ENCODE measurements at regions not wholly inside any gene's neighbourhood (a gene's known extent, or its start where the extent isn't known, plus 50 kb on each side); places are given as distances from the start of the nearest gene placed in this dataset.

GRCh38 chr2:147086715-147087114, 758.1 kb upstream of the ACVR2A start:
- no peak for DNase-seq
- Histone ChIP-seq H3K27me3 (ENCODE audit: control insufficient read depth, insufficient read depth) (no peaks in the 10 kb centered on the region), H3K9me3 (ENCODE audit: control insufficient read depth, low read length) (no peaks in the 10 kb centered on the region), H3K27ac (ENCODE audit: low read length) (no peak overlapping the region), H3K4me3 (ENCODE audit: low read length) (no peak overlapping the region), H3K4me1 (ENCODE audit: control insufficient read depth, insufficient read depth, low read length) (no peaks in the 10 kb centered on the region)
- intact Hi-C loops (cut with DNase I), result loop anchor here in 1 of 4 donors (10.0 kb wide), 1 partner anchor 828 kb away; no protein-coding TSS in a partner anchor
- 90% methylated on average over 2 of the region's 2 CpGs for WGBS
- no peak for ATAC-seq

- no peak overlapping the region for H3K4me3 ChIP-seq (ENCODE audit: low read length)
- no peak for DNase-seq
- no peaks in the 10 kb centered on the region for H3K4me1 ChIP-seq (ENCODE audit: control insufficient read depth, insufficient read depth, low read length)
- no peaks in the 10 kb centered on the region for H3K27me3 ChIP-seq (ENCODE audit: control insufficient read depth, insufficient read depth)
- peak in 1 of 2 donors; percentile 79 for ATAC-seq
- H3K27ac ChIP-seq (ENCODE audit: low read length), result no peak overlapping the region
- no peaks in the 10 kb centered on the region for H3K9me3 ChIP-seq (ENCODE audit: control insufficient read depth, low read length)
- intact Hi-C loops (cut with DNase I), result loop anchor here in 3 of 4 donors (5.0 to 10.0 kb wide), 3 partner anchors 824 to 831 kb away; no protein-coding TSS in a partner anchor
- 59% methylated on average over 4 of the region's 4 CpGs for WGBS
Observed at GRCh38 chr2:147083664-147084063, 761.2 kb upstream of the ACVR2A start.

DNA sequence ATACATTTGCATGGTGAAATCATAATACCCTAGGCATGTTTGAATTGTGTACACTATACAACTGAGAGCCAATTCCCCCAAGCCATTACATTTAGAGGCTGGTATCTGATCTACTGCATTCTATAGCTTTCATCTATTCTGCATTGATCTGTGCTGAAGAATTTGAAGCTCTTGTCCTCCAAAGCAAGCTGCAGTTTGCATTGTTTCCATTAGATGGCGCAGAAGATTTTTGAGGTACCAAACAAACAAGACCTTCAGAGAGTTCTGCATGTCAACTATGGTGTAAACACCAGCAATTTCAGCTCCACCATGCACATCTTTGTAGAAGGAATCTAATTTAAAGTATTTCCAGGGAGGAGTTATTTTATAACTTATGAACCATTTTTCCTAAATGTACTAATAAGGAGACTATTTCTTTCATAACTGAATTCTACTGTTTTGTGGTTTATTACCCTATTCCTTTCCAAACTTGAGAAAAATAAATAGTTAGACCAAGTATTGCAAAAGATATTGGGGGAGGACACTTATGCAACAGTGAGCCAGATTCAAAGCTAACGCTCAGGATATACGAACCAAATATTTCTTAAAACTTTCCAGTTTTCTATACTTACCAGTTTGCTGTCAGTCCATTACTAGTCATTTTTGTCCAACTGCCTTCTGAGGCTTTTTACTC, 761.8 kb upstream of the ACVR2A start:
- 35% methylated on average over 3 of the region's 3 CpGs for WGBS
- peak in 1 of 2 donors; percentile 72 for ATAC-seq
- DNase-seq, result no peak
- no peak overlapping the region for H3K4me3 ChIP-seq (ENCODE audit: low read length)
- H3K4me1 ChIP-seq (ENCODE audit: control insufficient read depth, insufficient read depth, low read length), result no peaks in the 10 kb centered on the region
- intact Hi-C loops (cut with DNase I), result loop anchor here in 3 of 4 donors (5.0 to 10.0 kb wide), 3 partner anchors 824 to 832 kb away; no protein-coding TSS in a partner anchor
- no peak overlapping the region for H3K27ac ChIP-seq (ENCODE audit: low read length)
- no peaks in the 10 kb centered on the region for H3K27me3 ChIP-seq (ENCODE audit: control insufficient read depth, insufficient read depth)
- no peaks in the 10 kb centered on the region for H3K9me3 ChIP-seq (ENCODE audit: control insufficient read depth, low read length)

DNA sequence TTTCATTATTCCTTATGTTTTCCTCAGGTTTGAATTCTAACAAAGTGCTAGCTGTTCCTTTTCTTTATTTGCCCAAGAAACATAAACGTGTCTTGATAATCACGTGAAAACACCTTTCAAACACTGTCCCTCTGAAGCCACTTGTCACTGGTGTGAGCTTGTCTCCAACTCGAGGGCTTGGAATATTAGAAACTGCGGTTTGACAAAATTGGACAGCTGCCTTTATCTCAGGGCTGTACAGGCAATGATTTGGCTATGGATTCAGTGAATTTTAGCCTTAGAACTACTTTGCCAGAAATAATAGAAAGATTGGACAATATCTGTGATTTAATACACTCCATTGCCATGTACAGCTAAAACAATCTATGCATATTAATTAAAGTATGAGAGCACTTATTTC, 763.0 kb upstream of the ACVR2A start:
- intact Hi-C loops (cut with DNase I), result loop anchor here in 3 of 4 donors (5.0 to 10.0 kb wide), 3 partner anchors 825 to 833 kb away; no protein-coding TSS in a partner anchor
- DNase-seq (no peak), ATAC-seq (peak in 1 of 2 donors; percentile 26)
- Histone ChIP-seq H3K27ac (ENCODE audit: low read length) (no peak overlapping the region), H3K9me3 (ENCODE audit: control insufficient read depth, low read length) (no peaks in the 10 kb centered on the region), H3K27me3 (ENCODE audit: control insufficient read depth, insufficient read depth) (no peaks in the 10 kb centered on the region), H3K4me3 (ENCODE audit: low read length) (no peak overlapping the region), H3K4me1 (ENCODE audit: control insufficient read depth, insufficient read depth, low read length) (no peaks in the 10 kb centered on the region)
- WGBS, result 42% methylated on average over 4 of the region's 4 CpGs

GRCh38 chr2:147076634-147077033, 768.2 kb upstream of the ACVR2A start:
- Histone ChIP-seq H3K27me3 (ENCODE audit: control insufficient read depth, insufficient read depth) (no peaks in the 10 kb centered on the region), H3K4me3 (ENCODE audit: low read length) (no peak overlapping the region), H3K27ac (ENCODE audit: low read length) (no peak overlapping the region), H3K9me3 (ENCODE audit: control insufficient read depth, low read length) (no peaks in the 10 kb centered on the region), H3K4me1 (ENCODE audit: control insufficient read depth, insufficient read depth, low read length) (no peaks in the 10 kb centered on the region)
- ATAC-seq, result no peak
- DNase-seq, result no peak
- 57% methylated on average over 2 of the region's 2 CpGs for WGBS
- intact Hi-C loops (cut with DNase I), result no loop called here

- no peak overlapping the region for H3K4me3 ChIP-seq (ENCODE audit: low read length)
- H3K4me1 ChIP-seq (ENCODE audit: control insufficient read depth, insufficient read depth, low read length), result no peaks in the 10 kb centered on the region
- DNase-seq (no peak), ATAC-seq (no peak)
- intact Hi-C loops (cut with DNase I), result no loop called here
- H3K27ac ChIP-seq (ENCODE audit: low read length), result no peak overlapping the region
- H3K27me3 ChIP-seq (ENCODE audit: control insufficient read depth, insufficient read depth), result no peaks in the 10 kb centered on the region
- H3K9me3 ChIP-seq (ENCODE audit: control insufficient read depth, low read length), result no peaks in the 10 kb centered on the region
- 78% methylated on average over 2 of the region's 2 CpGs for WGBS
Observed at GRCh38 chr2:147068071-147068470, 776.8 kb upstream of the ACVR2A start.

DNA sequence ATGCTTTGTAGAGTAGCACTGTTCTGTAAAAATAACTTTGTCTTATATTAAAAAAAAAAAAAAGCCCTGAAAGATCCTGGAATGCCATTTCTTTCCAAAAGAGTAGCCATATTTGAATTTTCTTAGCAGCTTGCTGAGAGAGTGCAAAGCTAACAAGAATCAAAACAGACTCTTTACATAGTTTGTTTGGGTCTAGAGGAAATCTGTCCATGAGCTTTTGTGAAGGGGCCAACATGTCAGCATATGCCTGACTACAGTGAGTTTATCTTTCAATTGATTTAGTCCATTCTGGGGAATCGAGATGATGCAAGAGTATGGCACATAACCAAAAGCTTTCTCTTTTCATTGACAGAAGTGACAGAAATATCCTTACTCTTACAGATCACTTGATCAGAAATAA, 777.7 kb upstream of the ACVR2A start:
- Histone ChIP-seq H3K27me3 (ENCODE audit: control insufficient read depth, insufficient read depth) (no peaks in the 10 kb centered on the region), H3K4me1 (ENCODE audit: control insufficient read depth, insufficient read depth, low read length) (no peaks in the 10 kb centered on the region), H3K27ac (ENCODE audit: low read length) (no peak overlapping the region), H3K9me3 (ENCODE audit: control insufficient read depth, low read length) (no peaks in the 10 kb centered on the region), H3K4me3 (ENCODE audit: low read length) (no peak overlapping the region)
- WGBS, result 66% methylated on average over 1 of the region's 1 CpG
- intact Hi-C loops (cut with DNase I), result no loop called here
- no peak for ATAC-seq
- no peak for DNase-seq

- WGBS, result 0% methylated on average over 1 of the region's 1 CpG
- ATAC-seq, result no peak
- intact Hi-C loops (cut with DNase I), result no loop called here
- Histone ChIP-seq H3K4me3 (ENCODE audit: low read length) (no peak overlapping the region), H3K27ac (ENCODE audit: low read length) (no peak overlapping the region), H3K9me3 (ENCODE audit: control insufficient read depth, low read length) (no peaks in the 10 kb centered on the region), H3K4me1 (ENCODE audit: control insufficient read depth, insufficient read depth, low read length) (no peaks in the 10 kb centered on the region), H3K27me3 (ENCODE audit: control insufficient read depth, insufficient read depth) (no peaks in the 10 kb centered on the region)
- DNase-seq, result no peak
Observed at GRCh38 chr2:147062073-147062472, 782.8 kb upstream of the ACVR2A start.

- Histone ChIP-seq H3K27ac (ENCODE audit: low read length) (no peak overlapping the region), H3K27me3 (ENCODE audit: control insufficient read depth, insufficient read depth) (no peaks in the 10 kb centered on the region), H3K4me1 (ENCODE audit: control insufficient read depth, insufficient read depth, low read length) (no peaks in the 10 kb centered on the region), H3K9me3 (ENCODE audit: control insufficient read depth, low read length) (no peaks in the 10 kb centered on the region), H3K4me3 (ENCODE audit: low read length) (no peak overlapping the region)
- WGBS, result 84% methylated on average over 1 of the region's 1 CpG
- intact Hi-C loops (cut with DNase I), result no loop called here
- no peak for DNase-seq
- ATAC-seq, result no peak
Observed at GRCh38 chr2:147061269-147061668, 783.6 kb upstream of the ACVR2A start.

GRCh38 chr2:147057892-147058490, 786.8 kb upstream of the ACVR2A start:
- DNase-seq (no peak), ATAC-seq (no peak)
- intact Hi-C loops (cut with DNase I), result no loop called here
- Histone ChIP-seq H3K4me1 (ENCODE audit: control insufficient read depth, insufficient read depth, low read length) (no peaks in the 10 kb centered on the region), H3K9me3 (ENCODE audit: control insufficient read depth, low read length) (no peaks in the 10 kb centered on the region), H3K4me3 (ENCODE audit: low read length) (no peak overlapping the region), H3K27me3 (ENCODE audit: control insufficient read depth, insufficient read depth) (no peaks in the 10 kb centered on the region), H3K27ac (ENCODE audit: low read length) (no peak overlapping the region)
- 78% methylated on average over 3 of the region's 3 CpGs for WGBS

DNA sequence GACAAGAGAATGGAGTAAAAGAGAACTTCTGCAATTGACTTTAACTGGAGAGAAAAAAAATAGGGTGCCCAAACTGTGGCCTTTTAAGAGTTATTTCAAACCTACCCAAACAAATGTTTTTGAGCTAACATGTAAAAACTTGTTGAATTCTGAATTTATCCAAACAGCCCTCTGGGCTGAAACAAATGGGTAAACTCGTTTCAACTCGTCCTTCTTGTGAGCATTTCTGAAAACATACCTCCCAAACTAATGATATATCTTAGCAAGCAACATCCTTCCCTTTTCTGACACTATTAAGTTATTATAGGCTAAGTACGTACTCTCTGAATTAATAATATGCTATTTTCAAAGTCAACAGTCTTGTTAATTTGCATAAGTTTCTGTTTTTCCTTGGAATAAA, 793.0 kb upstream of the ACVR2A start:
- Histone ChIP-seq H3K9me3 (ENCODE audit: control insufficient read depth, low read length) (no peaks in the 10 kb centered on the region), H3K27ac (ENCODE audit: low read length) (no peak overlapping the region), H3K27me3 (ENCODE audit: control insufficient read depth, insufficient read depth) (no peaks in the 10 kb centered on the region), H3K4me3 (ENCODE audit: low read length) (no peak overlapping the region), H3K4me1 (ENCODE audit: control insufficient read depth, insufficient read depth, low read length) (no peaks in the 10 kb centered on the region)
- 71% methylated on average over 3 of the region's 3 CpGs for WGBS
- ATAC-seq, result no peak
- DNase-seq, result no peak
- intact Hi-C loops (cut with DNase I), result no loop called here
